NCI-H2081 (cell line): ENCODE measurements at regions not wholly inside any gene's neighbourhood (a gene's known extent, or its start where the extent isn't known, plus 50 kb on each side); places are given as distances from the start of the nearest gene placed in this dataset.
"Not testable (repeated sequence)": the region's sequence is repeated elsewhere in the genome, so short reads cannot be mapped to it uniquely, and the experiment has no call there.

Experiments
- DNase-seq, 2 experiments: peaks; one replicate each; lab custom pipeline; 2025; lab: John Stamatoyannopoulos, UW

DNA sequence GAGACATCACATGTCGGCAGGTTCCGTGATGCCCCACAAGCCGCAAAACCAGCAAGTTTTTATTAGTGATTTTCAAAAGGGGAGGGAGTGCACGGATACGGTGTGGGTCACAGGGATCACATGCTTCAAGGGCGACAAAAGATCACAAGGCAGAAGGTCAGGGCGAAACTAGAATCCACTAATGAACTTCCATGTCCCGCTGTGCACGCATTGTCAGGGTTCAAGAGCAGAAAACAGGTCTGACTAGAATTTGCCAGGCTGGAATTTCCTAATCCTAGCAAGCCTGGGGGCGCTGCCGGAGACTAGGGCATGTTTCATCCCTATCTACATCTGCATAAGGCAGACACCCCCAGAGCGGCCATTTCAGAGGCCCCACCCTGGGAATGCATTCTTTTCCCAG lies 225.2 kb downstream of the NPHP4 start:
- DNase-seq: not testable (repeated sequence)

GRCh38 chr1:5765997-5766913 lies 226.0 kb downstream of the NPHP4 start:
- DNase-seq: no peak

- DNase-seq: no peak
Measured at GRCh38 chr1:5765483-5765882, 226.7 kb downstream of the NPHP4 start.

DNA sequence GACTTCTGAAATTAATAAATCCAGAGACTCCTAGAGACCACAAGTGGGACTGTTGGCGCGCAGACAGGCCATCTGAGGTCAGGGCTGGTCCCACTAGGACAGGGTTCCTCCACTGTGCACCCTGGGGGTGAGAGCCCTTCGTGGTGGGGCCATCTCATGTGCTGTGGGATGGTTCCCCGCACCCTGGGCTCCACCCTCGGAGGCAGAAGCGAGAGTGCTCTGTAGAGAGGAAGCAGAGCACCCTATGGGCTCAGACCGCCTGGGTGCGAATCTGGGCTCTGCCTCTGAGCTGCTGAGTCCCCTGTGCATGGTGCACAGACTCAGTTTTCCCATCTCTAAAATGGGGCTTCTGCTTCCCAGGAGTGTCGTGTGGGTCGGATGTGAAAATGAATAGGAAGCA lies 227.3 kb downstream of the NPHP4 start:
- DNase-seq: no peak

- DNase-seq: no peak
Measured at GRCh38 chr1:5764464-5764863, 227.8 kb downstream of the NPHP4 start.

- DNase-seq: no peak
Measured at GRCh38 chr1:5763696-5764370, 228.4 kb downstream of the NPHP4 start.

GRCh38 chr1:5758859-5759578 lies 233.2 kb downstream of the NPHP4 start:
- DNase-seq: no peak

- DNase-seq: no peak
Measured at GRCh38 chr1:5758000-5758858, 234.0 kb downstream of the NPHP4 start.

DNA sequence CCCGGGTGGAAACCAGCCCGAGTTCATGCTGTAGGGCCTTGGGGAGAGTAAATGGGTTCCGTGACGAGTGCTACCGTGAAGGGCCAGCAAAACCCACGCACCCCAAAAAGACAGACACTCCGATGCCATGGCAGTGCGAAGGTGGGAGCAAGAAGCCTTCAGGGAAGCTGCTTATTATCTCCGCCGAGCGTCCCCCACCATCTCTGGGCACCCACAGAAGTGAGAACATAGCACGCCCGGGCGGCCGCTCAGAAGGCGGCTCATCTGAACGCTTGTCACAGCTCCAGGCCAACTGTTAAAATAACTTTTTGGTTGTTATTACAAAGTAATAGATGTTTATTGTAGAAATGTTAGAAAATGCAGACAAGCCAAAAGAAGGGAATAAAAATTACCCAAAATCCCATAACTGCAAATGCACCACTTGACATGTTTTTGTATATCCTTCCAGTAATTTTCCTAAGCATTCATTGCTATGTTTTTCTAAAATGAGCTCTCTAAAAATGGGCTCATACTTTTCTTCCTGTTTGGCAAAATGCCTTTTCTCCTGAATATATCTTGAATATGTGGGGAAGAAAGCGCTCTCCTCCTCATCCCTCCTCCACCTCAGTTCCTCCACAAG lies 234.9 kb downstream of the NPHP4 start:
- no peak for DNase-seq

DNA sequence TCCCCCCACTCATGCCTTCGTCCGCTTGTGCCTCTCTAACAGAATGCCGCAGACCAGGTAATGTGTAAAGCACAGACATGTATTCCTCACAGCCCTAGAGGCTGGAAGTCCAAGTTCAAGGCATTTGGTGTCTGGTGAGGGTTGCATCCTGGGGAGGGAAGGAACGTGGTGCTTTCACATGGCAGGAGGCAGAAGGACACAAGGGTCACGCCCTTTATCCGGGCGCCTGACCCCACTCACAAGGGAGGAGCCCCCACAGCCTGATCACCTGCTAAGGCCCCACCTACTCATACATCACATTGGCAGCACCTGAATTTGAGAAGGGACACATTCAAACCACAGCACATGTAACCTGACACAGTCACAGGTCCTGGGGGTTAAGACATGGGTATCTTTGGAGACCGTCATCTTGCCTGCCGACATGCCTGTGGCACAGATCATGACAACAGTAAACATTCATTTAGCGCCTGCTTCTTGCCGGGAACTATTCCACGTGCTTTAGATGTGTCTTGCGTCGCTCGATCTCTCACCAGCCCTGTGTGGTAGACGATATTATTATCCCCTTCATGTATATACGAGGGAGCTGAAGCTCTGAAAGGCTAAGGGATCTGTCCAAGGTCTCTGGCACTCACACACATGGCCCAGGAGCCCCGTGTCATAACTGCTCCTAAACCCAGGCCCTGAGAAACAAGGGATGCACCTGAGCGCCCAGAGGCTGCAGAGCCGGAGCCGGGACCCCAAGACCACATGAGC lies 235.6 kb downstream of the NPHP4 start:
- no peak for DNase-seq

- no peak for DNase-seq
Measured at GRCh38 chr1:5755552-5756125, 236.6 kb downstream of the NPHP4 start.

DNA sequence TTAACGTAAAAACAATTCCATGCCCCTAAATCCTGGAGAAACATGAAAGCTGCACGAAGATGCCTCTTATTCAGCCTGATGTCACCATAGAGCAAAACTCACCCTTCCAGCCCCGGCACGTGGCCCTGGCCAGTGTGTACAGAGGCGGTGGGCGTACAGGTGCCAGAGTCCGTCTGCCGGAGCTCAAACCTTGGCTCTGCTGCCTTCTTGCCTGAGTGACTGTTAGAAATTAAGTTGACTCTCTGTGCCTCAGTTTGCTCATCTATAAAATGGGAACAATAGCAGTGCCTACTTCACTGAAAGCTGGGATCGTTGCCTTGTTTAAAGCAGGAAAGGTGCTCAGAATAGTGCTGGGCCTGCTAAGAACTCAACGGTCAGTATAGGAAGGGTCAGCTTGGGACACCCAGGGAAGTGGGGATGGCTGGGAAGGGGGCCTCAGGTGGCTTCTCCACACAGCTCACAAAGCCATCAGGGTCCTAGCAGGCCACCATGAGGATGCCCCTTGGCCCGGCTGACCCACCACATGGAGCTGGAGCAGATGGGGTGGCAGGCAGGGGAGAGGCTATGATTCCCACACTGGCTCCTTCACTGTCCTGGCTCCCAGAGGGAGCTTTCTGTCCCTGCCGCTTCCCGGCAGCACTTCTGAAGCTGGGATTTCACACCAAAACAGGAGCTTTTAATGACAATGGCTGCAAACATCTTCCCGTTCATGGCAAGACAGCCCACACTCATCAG lies 237.2 kb downstream of the NPHP4 start:
- no peak for DNase-seq

DNA sequence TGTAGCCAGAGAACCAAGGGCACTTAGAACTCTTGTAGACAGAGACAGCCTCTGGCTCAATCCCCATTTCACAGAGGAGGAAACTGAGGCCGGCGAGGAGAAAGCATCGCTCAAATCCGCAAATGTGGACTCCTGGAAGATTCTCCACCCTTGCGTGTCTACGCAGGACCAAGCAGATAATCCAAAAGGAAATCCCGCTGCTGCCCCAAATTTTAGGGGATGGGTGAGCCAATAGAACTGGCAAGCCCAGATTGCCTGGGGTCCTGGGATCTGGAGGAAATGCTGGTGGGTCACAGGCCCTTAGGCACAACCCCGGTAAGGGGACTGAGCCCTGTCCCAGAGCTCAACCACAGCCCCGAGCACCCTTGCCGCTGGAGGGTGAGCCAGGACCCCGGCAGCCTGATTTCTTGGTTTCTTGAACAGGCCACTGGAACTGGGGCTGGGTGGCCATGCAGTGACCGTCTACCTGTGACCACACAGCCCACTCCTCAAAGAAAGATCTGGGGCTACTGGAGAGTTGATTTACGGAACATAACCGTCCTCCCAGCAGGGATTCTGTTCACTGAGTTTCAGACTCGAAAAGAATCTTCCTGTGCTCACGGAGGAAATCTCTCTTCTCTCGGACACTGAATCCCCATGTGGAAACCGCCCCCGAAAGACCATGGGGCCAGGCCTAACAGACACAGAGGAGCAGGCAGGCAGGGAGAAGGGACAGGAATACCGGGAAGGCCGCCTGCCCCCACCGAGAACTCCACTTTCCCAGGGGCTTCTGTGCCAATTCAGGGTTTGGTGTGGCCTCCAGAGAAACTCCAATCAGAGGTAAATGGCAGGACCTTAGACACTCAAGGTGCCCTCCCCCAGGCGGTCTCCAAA lies 238.4 kb downstream of the NPHP4 start:
- no peak for DNase-seq

DNA sequence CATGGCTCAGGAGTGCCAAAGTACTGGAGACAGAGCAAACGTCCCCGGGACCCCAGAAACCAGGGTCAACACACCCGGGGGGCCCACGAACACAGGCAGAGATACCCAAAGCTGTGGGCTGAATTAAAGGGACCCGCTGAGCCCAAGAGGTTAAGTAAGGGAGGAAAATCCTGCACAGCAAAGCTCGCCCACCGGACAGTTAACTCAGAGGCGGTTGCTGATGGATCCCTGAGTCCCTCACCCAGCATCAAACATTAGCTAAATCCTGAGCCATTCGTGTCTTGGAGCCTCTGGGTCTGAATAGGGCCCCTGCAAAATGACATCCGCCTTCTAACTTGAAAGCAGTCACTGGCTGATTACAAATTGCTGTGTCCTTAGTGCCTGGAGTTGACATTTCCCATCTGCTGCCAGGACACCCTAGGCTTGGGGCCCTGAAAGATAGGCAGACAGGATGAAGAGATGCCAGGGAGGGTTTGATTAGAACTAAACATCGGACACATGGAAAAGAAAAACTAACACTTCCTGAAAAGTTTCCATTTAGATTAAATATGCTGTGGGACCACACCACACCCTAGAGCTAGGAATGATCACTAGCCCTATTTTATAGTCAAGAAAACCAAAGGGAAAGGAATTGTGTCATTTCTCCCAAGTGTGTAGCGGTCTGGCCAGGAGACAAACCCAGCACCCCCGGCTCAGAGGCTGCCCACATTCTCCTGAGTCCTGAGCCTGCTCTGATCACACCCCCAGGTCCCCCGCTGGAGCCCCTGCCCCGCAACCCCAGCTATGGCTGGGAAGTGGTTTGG lies 239.3 kb downstream of the NPHP4 start:
- no peak for DNase-seq

- DNase-seq: no peak
Measured at GRCh38 chr1:5751833-5752745, 240.1 kb downstream of the NPHP4 start.

- DNase-seq: no peak
Measured at GRCh38 chr1:5751163-5751540, 241.1 kb downstream of the NPHP4 start.
